ENCODE measurements at regions not wholly inside any gene's neighbourhood (a gene's known extent, or its start where the extent isn't known, plus 50 kb on each side); places are given as distances from the start of the nearest gene placed in this dataset.

- ATAC-seq, result peak; percentile 45
- TF ChIP-seq POLR2A (IDR thresholded peaks at IDR 0.05) (no peak), CTCF (IDR thresholded peaks at IDR 0.05) (no peak)
Observed at GRCh38 chr11:10379426-10379825, 74.6 kb downstream of the ADM start.

GRCh38 chr11:10379871-10380568 lies 75.0 kb upstream of the AMPD3 start:
- 75 to 78% methylated on average over 2 of the region's 2 CpGs for whole genome bisulfite sequencing, 2 donors
- TF ChIP-seq POLR2A (IDR thresholded peaks at IDR 0.05), result no peak
- no peak for TF ChIP-seq CTCF (IDR thresholded peaks at IDR 0.05)
- intact Hi-C loops (cut with DNase I), result no loop called here
- H3K4me1 ChIP-seq, result peaks cover 13% of the 10 kb centered on the region
- no peak overlapping the region for H3K4me3 ChIP-seq
- H3K9me3 ChIP-seq, result no peaks in the 10 kb centered on the region
- DNase-seq (peak in 2 of 4 donors; percentile 22 to 49), ATAC-seq (peak; percentile 35)
- peak overlapping the region in 1 of 4 donors; percentile 54 for H3K27ac ChIP-seq
- no peaks in the 10 kb centered on the region for H3K36me3 ChIP-seq (replicated peaks in 1 of 2; ENCODE audit: insufficient read depth in 1 of 2, low read depth in 2 of 2)
- H3K27me3 ChIP-seq, result no peaks in the 10 kb centered on the region

More at GRCh38 chr11:10379426-10379825, 74.6 kb downstream of the ADM start:
- H3K4me1 ChIP-seq, result peaks cover 13% of the 10 kb centered on the region
- DNase-seq, result no peak
- 44 to 61% methylated on average over 1 of the region's 1 CpG for WGBS, 2 donors
- H3K9me3 ChIP-seq, result no peaks in the 10 kb centered on the region
- intact Hi-C loops (cut with DNase I), result no loop called here
- H3K36me3 ChIP-seq (replicated peaks in 1 of 2; ENCODE audit: insufficient read depth in 1 of 2, low read depth in 2 of 2), result no peaks in the 10 kb centered on the region
- no peaks in the 10 kb centered on the region for H3K27me3 ChIP-seq
- no peak overlapping the region for H3K4me3 ChIP-seq
- peak overlapping the region in 1 of 4 donors; percentile 54 for H3K27ac ChIP-seq

- intact Hi-C loops (cut with DNase I), result no loop called here
- 64 to 82% methylated on average over 3 to 4 of the region's 4 CpGs for WGBS, 2 donors
- no peak for DNase-seq
- H3K36me3 ChIP-seq (replicated peaks in 1 of 2; ENCODE audit: insufficient read depth in 1 of 2, low read depth in 2 of 2), result no peaks in the 10 kb centered on the region
- peaks cover 13% of the 10 kb centered on the region for H3K4me1 ChIP-seq
- TF ChIP-seq POLR2A (IDR thresholded peaks at IDR 0.05) (no peak), CTCF (IDR thresholded peaks at IDR 0.05) (no peak)
- no peak overlapping the region for H3K27ac ChIP-seq
- no peak overlapping the region for H3K4me3 ChIP-seq
- no peak for ATAC-seq
- no peaks in the 10 kb centered on the region for H3K27me3 ChIP-seq
- no peaks in the 10 kb centered on the region for H3K9me3 ChIP-seq
Observed at GRCh38 chr11:10380921-10381320, 74.1 kb upstream of the AMPD3 start.

DNA sequence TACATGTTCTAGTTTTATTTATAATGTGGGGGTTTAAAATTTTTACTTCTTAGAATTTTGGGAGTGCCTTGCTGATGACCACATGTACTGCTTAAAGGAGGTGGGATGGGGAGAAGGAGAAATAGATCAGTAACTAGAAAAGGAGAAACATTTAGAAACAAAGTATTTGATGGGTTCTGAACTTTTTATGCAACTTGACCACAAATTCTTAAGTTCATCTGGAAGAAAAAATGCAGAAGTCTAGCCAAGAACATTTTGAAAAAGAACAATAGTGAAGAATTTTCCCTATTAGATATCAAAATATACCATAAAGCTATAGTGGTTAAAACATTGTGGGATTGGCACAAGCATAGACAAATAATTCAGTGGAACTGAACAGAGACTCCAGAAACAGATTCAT lies 73.3 kb upstream of the AMPD3 start:
- Histone ChIP-seq H3K27me3 (no peaks in the 10 kb centered on the region), H3K4me3 (no peak overlapping the region), H3K9me3 (no peaks in the 10 kb centered on the region), H3K36me3 (replicated peaks in 1 of 2; ENCODE audit: insufficient read depth in 1 of 2, low read depth in 2 of 2) (no peaks in the 10 kb centered on the region), H3K4me1 (peaks cover 13% of the 10 kb centered on the region), H3K27ac (no peak overlapping the region)
- intact Hi-C loops (cut with DNase I), result no loop called here
- DNase-seq (no peak), ATAC-seq (no peak)
- TF ChIP-seq POLR2A (IDR thresholded peaks at IDR 0.05) (no peak), CTCF (IDR thresholded peaks at IDR 0.05) (no peak)

GRCh38 chr11:10382518-10382917 lies 72.5 kb upstream of the AMPD3 start:
- WGBS, 2 donors, result 59 to 79% methylated on average over 6 of the region's 6 CpGs
- DNase-seq, result no peak
- TF ChIP-seq CTCF (IDR thresholded peaks at IDR 0.05), result no peak
- no peak for TF ChIP-seq POLR2A (IDR thresholded peaks at IDR 0.05)

More at GRCh38 chr11:10382518-10382917, 72.5 kb upstream of the AMPD3 start:
- Histone ChIP-seq H3K9me3 (no peaks in the 10 kb centered on the region), H3K36me3 (replicated peaks in 1 of 2; ENCODE audit: insufficient read depth in 1 of 2, low read depth in 2 of 2) (no peaks in the 10 kb centered on the region), H3K27me3 (no peaks in the 10 kb centered on the region), H3K27ac (no peak overlapping the region), H3K4me3 (no peak overlapping the region), H3K4me1 (peaks cover 13% of the 10 kb centered on the region)
- ATAC-seq, result no peak
- intact Hi-C loops (cut with DNase I), result no loop called here

All from body of pancreas (tissue), 4 donors.